ENCODE measurements at regions not wholly inside any gene's neighbourhood (a gene's known extent, or its start where the extent isn't known, plus 50 kb on each side); places are given as distances from the start of the nearest gene placed in this dataset.

DNA sequence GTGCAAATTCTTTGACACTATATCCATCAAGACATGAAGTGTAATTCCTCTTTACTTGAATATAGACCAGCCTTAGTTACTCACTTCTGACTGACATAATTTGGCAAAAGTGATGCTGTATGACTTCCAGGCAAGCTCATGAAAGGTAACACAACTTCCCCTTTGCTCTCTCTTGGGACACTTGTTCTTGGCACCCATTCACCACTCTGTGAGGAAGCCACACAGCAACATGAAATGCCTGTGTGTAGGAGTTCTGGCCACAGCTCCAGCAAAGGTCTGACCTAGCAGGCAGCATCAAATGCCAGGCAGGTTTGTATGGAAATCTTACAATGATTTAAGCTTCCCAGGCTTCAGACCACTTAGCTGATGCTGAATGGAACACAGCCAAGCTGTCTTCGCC lies 280.3 kb downstream of the PDHA2 start:
- H3K4me2 ChIP-seq: no peak overlapping the region
- H3K9me3 ChIP-seq (ENCODE audit: low read depth): no peaks in the 10 kb centered on the region
- H3K4me3 ChIP-seq: no peak overlapping the region
- no peak for DNase-seq (ENCODE audit: low spot score)
- no peaks in the 10 kb centered on the region for H4K20me1 ChIP-seq (ENCODE audit: insufficient read depth, poor library complexity, severe bottlenecking)
- H3K36me3 ChIP-seq (replicated peaks; ENCODE audit: insufficient read depth, low read depth): no peaks in the 10 kb centered on the region
- no peaks in the 10 kb centered on the region for H3K27me3 ChIP-seq
- H2AFZ ChIP-seq: no peak overlapping the region
- H3K79me2 ChIP-seq: no peaks in the 10 kb centered on the region
- TF ChIP-seq EZH2phosphoT487 (IDR thresholded peaks at IDR 0.05; ENCODE audit: low read depth, severe bottlenecking, unreplicated experiment) (no peak), EZH2 (IDR thresholded peaks at IDR 0.05; ENCODE audit: borderline replicate concordance) (no peak)
- TF ChIP-seq, protein P1, sequence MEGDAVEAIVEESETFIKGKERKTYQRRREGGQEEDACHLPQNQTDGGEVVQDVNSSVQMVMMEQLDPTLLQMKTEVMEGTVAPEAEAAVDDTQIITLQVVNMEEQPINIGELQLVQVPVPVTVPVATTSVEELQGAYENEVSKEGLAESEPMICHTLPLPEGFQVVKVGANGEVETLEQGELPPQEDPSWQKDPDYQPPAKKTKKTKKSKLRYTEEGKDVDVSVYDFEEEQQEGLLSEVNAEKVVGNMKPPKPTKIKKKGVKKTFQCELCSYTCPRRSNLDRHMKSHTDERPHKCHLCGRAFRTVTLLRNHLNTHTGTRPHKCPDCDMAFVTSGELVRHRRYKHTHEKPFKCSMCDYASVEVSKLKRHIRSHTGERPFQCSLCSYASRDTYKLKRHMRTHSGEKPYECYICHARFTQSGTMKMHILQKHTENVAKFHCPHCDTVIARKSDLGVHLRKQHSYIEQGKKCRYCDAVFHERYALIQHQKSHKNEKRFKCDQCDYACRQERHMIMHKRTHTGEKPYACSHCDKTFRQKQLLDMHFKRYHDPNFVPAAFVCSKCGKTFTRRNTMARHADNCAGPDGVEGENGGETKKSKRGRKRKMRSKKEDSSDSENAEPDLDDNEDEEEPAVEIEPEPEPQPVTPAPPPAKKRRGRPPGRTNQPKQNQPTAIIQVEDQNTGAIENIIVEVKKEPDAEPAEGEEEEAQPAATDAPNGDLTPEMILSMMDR (IDR thresholded peaks at IDR 0.05; ENCODE audit: poor library complexity): no peak
- H3K9me2 ChIP-seq (replicated peaks; ENCODE audit: insufficient read depth): no peaks in the 10 kb centered on the region
- H3K27ac ChIP-seq: no peak overlapping the region
- no peaks in the 10 kb centered on the region for H3K4me1 ChIP-seq (ENCODE audit: insufficient read depth)
- WGBS (ENCODE audit: low lambda C conversion rate, missing lambda C conversion rate): 96% methylated on average over 1 of the region's 1 CpG

DNA sequence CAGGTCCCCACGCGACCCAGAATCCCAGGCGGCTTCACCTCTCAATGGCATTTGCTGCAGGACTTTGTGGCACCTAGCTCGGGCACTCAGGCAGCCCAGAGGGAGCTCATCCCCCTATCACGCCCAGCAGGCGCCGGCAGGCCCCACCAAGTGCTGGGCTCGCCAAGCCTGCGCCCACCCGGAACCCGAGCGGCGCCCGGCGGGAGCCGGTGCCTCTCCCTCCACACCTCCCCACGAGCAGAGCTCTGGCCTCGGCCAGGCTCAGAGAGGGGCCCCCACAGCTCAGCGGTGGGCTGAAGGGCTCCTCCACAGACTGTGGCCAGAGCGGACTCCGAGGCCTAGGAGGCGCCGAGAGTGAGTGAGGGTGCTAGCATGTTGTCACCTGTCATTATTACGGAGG lies 286.3 kb downstream of the PDHA2 start:
- no peak overlapping the region for H2AFZ ChIP-seq

DNA sequence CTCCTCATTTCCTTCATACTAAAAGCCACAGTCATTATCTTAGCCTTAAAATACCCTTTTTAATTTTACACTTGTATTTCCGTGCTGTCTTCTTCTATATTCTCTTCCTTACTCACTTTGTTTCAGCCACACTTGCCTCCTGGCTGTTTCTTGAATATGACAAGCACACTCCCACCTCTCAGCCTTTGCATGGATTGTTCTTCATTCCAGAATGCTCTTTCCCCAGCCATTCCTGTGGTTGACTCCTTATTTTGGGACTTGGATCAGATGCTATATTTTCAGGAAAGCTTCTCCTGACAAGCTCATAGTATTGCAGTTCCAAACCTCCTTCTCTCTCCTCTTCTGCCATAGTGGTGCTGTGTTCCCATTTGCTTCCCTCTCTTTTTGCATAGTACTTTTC lies 291.3 kb downstream of the PDHA2 start:
- Histone ChIP-seq H3K9me3 (ENCODE audit: low read depth) (no peaks in the 10 kb centered on the region), H3K27ac (no peak overlapping the region), H3K4me2 (no peak overlapping the region), H3K9me2 (replicated peaks; ENCODE audit: insufficient read depth) (no peaks in the 10 kb centered on the region), H3K79me2 (no peaks in the 10 kb centered on the region), H4K20me1 (ENCODE audit: insufficient read depth, poor library complexity, severe bottlenecking) (no peaks in the 10 kb centered on the region), H3K4me1 (ENCODE audit: insufficient read depth) (peaks cover 11% of the 10 kb centered on the region), H3K4me3 (no peak overlapping the region), H3K27me3 (no peaks in the 10 kb centered on the region), H3K36me3 (replicated peaks; ENCODE audit: insufficient read depth, low read depth) (no peaks in the 10 kb centered on the region), H2AFZ (no peak overlapping the region)
- DNase-seq (ENCODE audit: low spot score): no peak
- 94% methylated on average over 1 of the region's 1 CpG for WGBS (ENCODE audit: low lambda C conversion rate, missing lambda C conversion rate)
- no peak for TF ChIP-seq EZH2phosphoT487 (IDR thresholded peaks at IDR 0.05; ENCODE audit: low read depth, severe bottlenecking, unreplicated experiment)
- TF ChIP-seq EZH2 (IDR thresholded peaks at IDR 0.05; ENCODE audit: borderline replicate concordance): no peak
- TF ChIP-seq, protein P1 (IDR thresholded peaks at IDR 0.05; ENCODE audit: poor library complexity): no peak

More for the DNA sequence above, 286.3 kb downstream of the PDHA2 start:
- Histone ChIP-seq H3K4me2 (no peak overlapping the region), H3K9me3 (ENCODE audit: low read depth) (no peaks in the 10 kb centered on the region), H3K79me2 (no peaks in the 10 kb centered on the region), H3K36me3 (replicated peaks; ENCODE audit: insufficient read depth, low read depth) (no peaks in the 10 kb centered on the region), H3K27me3 (no peaks in the 10 kb centered on the region), H3K27ac (no peak overlapping the region), H3K4me3 (no peak overlapping the region), H3K4me1 (ENCODE audit: insufficient read depth) (peaks cover 7% of the 10 kb centered on the region), H4K20me1 (ENCODE audit: insufficient read depth, poor library complexity, severe bottlenecking) (no peaks in the 10 kb centered on the region), H3K9me2 (replicated peaks; ENCODE audit: insufficient read depth) (no peaks in the 10 kb centered on the region)
- no peak for DNase-seq (ENCODE audit: low spot score)
- WGBS (ENCODE audit: low lambda C conversion rate, missing lambda C conversion rate): 93% methylated on average over 11 of the region's 24 CpGs
- TF ChIP-seq EZH2phosphoT487 (IDR thresholded peaks at IDR 0.05; ENCODE audit: low read depth, severe bottlenecking, unreplicated experiment): no peak
- TF ChIP-seq EZH2 (IDR thresholded peaks at IDR 0.05; ENCODE audit: borderline replicate concordance): no peak
- TF ChIP-seq, protein P1 (IDR thresholded peaks at IDR 0.05; ENCODE audit: poor library complexity): no peak

- WGBS (ENCODE audit: low lambda C conversion rate, missing lambda C conversion rate): 96% methylated on average over 2 of the region's 2 CpGs
- no peak overlapping the region for H3K4me3 ChIP-seq
- no peaks in the 10 kb centered on the region for H3K79me2 ChIP-seq
- H3K27me3 ChIP-seq: no peaks in the 10 kb centered on the region
- H3K9me2 ChIP-seq (replicated peaks; ENCODE audit: insufficient read depth): no peaks in the 10 kb centered on the region
- TF ChIP-seq, protein P1 (IDR thresholded peaks at IDR 0.05; ENCODE audit: poor library complexity): no peak
- TF ChIP-seq EZH2 (IDR thresholded peaks at IDR 0.05; ENCODE audit: borderline replicate concordance): no peak
- no peak for TF ChIP-seq EZH2phosphoT487 (IDR thresholded peaks at IDR 0.05; ENCODE audit: low read depth, severe bottlenecking, unreplicated experiment)
- no peak overlapping the region for H2AFZ ChIP-seq
- no peak overlapping the region for H3K4me2 ChIP-seq
- DNase-seq (ENCODE audit: low spot score): no peak
- H4K20me1 ChIP-seq (ENCODE audit: insufficient read depth, poor library complexity, severe bottlenecking): no peaks in the 10 kb centered on the region
- no peaks in the 10 kb centered on the region for H3K36me3 ChIP-seq (replicated peaks; ENCODE audit: insufficient read depth, low read depth)
- no peaks in the 10 kb centered on the region for H3K9me3 ChIP-seq (ENCODE audit: low read depth)
- H3K4me1 ChIP-seq (ENCODE audit: insufficient read depth): peaks cover 15% of the 10 kb centered on the region
- no peak overlapping the region for H3K27ac ChIP-seq
Observed at GRCh38 chr4:96134806-96135205, 294.9 kb downstream of the PDHA2 start.
